GM19025 (cell line): ENCODE measurements at regions not wholly inside any gene's neighbourhood (a gene's known extent, or its start where the extent isn't known, plus 50 kb on each side); places are given as distances from the start of the nearest gene placed in this dataset.
"Not testable (repeated sequence)": the region's sequence is repeated elsewhere in the genome, so short reads cannot be mapped to it uniquely, and the experiment has no call there.

Experiments
- ATAC-seq: cut with Tn5 transposase; IDR thresholded peaks from one replicate; pipeline ENCODE4 v1.9.1; 2021; ENCODE audit warnings: mild to moderate bottlenecking, low read depth, moderate library complexity; ENCODE audit not compliant: unreplicated experiment

- no peak for ATAC-seq
Observed at GRCh38 chr4:108417923-108418322, 202.5 kb upstream of the RPL34 start.

- ATAC-seq, result no peak
Observed at GRCh38 chr4:108416831-108417230, 203.5 kb upstream of the RPL34 start.

GRCh38 chr4:108415389-108415788, 205.0 kb upstream of the RPL34 start:
- no peak for ATAC-seq

GRCh38 chr4:108411836-108412235, 208.5 kb upstream of the RPL34 start:
- no peak for ATAC-seq

GRCh38 chr4:108409691-108410090, 210.7 kb upstream of the RPL34 start:
- ATAC-seq, result not testable (repeated sequence)

- ATAC-seq, result no peak
Observed at GRCh38 chr4:108405586-108405985, 214.8 kb upstream of the RPL34 start.

- ATAC-seq, result no peak
Observed at GRCh38 chr4:108400309-108400708, 220.1 kb upstream of the RPL34 start.

GRCh38 chr4:108399610-108400265, 220.6 kb upstream of the RPL34 start:
- ATAC-seq, result no peak

- ATAC-seq, result no peak
Observed at GRCh38 chr4:108398836-108399235, 221.5 kb upstream of the RPL34 start.

GRCh38 chr4:108398316-108398715, 222.1 kb upstream of the RPL34 start:
- no peak for ATAC-seq

GRCh38 chr4:108397850-108398249, 222.5 kb upstream of the RPL34 start:
- ATAC-seq, result no peak

- no peak for ATAC-seq
Observed at GRCh38 chr4:108396900-108397497, 223.4 kb upstream of the RPL34 start.

- no peak for ATAC-seq
Observed at GRCh38 chr4:108395786-108396185, 224.6 kb upstream of the RPL34 start.

- ATAC-seq, result no peak
Observed at GRCh38 chr4:108393890-108394472, 225.2 kb upstream of the LEF1 start.

GRCh38 chr4:108391701-108392455, 223.1 kb upstream of the LEF1 start:
- ATAC-seq, result no peak

GRCh38 chr4:108385076-108385475, 216.3 kb upstream of the LEF1 start:
- ATAC-seq, result no peak

- ATAC-seq, result no peak
Observed at GRCh38 chr4:108384544-108384943, 215.8 kb upstream of the LEF1 start.

GRCh38 chr4:108383157-108383556, 214.4 kb upstream of the LEF1 start:
- no peak for ATAC-seq

GRCh38 chr4:108382751-108383150, 214.0 kb upstream of the LEF1 start:
- no peak for ATAC-seq

GRCh38 chr4:108378164-108378563, 209.4 kb upstream of the LEF1 start:
- no peak for ATAC-seq

- ATAC-seq, result no peak
Observed at GRCh38 chr4:108377021-108377420, 208.3 kb upstream of the LEF1 start.
